Activated T-cell treated with anti-CD3 and anti-CD28 coated beads, Interleukin-2, amount 50 U/mL, for 48 hours (primary cell): ENCODE measurements at regions not wholly inside any gene's neighbourhood (a gene's known extent, or its start where the extent isn't known, plus 50 kb on each side); places are given as distances from the start of the nearest gene placed in this dataset.
"Not testable (repeated sequence)": the region's sequence is repeated elsewhere in the genome, so short reads cannot be mapped to it uniquely, and the experiment has no call there.

Source experiments
- DNase-seq, 2 experiments: peaks; one replicate each; pipeline ENCODE4 v3.0.0-alpha.2; 2020

DNA sequence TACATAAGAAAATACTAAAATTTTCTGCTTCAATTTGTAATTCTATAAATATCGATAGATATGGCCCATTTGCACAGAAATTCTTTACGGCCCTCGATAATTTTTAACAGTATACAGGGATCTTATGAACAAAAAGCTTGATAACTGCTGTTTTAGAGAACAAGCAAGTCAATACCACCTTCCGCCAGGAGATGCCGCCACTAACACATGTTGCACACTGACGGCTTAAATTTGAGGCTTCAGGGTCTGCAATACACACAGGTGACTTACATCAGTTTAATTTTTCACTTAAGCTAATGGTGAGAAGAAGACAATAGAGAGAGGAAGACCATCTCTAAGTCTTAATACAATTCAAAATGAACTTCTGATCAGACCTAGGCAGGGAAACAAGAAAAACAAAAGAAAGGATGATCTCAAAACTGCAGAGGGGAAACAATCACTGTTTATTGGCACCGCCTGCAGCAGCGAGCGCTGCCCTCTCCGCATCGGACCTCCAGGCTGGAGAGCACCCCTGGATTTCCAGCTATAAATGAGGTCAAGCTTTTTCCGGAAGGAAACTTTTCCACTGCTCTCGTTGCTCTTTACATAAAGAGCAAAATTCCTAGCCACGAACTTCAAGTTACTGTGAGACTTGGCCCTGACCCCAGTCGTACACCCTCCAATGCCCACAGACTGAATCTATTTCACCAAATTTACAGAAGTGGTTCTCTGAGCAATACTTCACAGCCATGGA, 53.9 kb downstream of the OTOR start:
- DNase-seq: peak; percentile 70 to 75

DNA sequence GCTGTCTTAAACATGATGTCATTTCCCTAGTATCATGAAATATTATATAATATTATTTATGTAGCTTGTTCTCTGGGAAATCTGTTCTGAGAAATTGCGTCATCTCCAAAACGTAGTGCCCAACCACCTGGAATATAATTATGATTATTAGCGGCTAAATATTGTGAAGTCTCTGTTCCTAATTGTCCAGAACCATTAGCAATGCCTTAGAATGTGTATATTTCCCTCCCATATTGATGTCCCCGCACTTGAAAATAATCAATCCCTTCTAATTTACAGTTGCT, 54.4 kb downstream of the OTOR start:
- no peak for DNase-seq

DNA sequence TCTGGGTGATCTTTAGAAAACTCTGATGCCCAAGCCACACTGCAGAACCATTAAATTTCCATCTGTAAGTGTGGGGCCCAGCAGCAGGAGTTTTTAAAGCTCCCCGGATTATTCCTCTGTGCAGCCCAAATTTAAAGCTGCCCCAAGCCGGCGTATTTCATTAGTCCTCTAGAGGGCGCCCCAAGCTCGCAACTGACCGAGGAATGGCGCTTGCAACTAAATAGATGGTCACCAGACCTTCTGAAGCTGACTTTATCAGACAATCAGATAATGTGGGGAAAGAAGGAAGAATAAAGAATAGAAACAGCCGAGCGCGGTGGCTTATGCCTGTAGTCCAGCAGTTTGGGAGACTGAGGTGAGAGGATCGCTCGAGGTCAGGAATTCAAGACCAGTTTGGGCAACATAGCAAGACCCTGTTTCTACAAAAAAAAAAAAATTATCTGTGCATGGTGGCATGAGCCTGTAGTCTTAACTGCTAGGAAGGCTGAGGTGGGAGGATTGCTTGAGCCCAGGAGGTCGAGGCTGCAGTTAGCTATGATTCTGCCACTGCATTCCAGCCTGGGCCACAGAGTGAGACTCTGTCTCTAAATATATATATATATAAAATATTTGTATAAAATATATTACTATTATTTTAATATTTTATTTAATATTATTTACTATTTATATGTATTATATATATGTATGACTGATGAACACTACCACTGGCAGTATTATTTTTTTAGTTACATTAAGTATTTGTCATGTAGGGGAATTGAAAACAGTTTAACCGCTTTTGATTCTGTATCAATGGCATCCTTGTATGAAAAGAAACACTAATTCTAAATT, 56.0 kb downstream of the OTOR start:
- peak; percentile 68 to 69 for DNase-seq

DNA sequence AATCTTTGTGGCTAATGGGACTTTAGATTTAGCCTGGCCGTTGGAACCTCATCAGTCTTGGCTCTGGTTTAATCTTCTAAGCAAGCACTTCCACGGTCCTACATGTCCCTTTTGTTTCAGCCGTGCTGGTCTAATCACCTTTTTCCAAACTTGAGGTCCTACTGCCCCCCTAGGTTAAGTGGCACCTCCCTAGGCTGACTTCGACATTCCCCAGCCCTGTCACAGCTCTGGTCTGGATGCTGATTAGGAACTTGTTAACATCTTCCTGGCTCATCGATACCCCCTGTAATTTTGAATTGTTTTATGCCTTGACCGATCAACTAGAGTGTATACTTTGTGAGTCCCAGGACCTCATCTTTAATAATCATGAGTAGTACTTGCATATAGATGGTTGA, 56.6 kb downstream of the OTOR start:
- no peak for DNase-seq

DNA sequence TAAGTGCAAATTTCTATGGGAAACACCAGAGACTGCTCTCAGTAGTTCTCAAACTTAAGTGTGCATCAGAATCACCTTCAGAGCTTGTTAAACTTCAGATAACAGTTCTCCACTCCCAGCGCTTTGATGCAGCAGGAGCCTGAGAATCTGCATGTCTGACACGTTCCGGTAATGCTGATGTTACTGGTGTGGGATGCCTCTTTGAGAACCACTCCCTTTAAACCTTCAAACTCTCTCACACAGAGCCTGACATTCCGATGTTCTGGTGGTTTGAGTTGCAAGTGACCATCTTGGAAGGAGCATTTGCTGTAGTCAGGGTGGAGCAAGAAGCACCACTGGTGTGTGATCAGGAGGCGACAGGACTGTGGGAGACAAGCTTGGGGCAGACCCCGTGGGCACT, 57.9 kb downstream of the OTOR start:
- DNase-seq: no peak

DNA sequence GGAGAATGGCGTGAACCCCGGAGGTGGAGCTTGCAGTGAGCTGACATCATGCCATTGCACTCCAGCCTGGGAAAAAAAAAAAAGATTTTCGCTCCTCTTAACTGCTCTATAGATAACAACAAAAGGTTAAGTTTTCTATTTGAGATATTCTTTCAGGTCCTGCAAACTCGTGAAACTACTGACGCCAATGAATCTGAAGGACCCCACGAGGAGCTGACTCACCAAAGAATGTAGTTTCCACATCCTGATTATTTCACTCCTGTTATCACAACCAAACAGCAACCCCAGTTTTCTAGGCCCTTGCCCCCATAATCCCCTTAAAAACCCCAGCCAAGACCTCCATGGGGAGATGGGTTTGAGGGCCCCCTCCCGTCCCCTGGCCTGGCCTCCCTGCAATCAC, 58.7 kb downstream of the OTOR start:
- DNase-seq: no peak

DNA sequence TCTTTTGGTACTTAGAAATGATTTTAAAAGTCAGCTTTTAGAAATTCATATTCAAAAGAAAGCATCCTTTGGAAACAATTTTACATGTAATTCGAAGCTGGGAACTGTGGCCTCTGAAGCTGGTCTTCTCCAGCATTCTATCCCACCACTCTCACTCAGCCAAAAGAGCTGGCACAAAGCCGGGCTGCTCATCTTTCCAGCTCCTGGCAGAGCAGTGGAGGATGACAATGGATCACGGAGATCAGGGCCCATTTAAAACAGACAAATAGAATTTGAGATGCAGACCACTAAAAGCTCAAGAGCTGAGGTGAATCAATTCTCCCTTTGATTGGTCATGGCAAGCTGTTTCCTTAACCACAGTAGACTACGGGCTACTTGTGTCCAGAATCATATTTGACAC, 60.6 kb downstream of the OTOR start:
- no peak for DNase-seq

DNA sequence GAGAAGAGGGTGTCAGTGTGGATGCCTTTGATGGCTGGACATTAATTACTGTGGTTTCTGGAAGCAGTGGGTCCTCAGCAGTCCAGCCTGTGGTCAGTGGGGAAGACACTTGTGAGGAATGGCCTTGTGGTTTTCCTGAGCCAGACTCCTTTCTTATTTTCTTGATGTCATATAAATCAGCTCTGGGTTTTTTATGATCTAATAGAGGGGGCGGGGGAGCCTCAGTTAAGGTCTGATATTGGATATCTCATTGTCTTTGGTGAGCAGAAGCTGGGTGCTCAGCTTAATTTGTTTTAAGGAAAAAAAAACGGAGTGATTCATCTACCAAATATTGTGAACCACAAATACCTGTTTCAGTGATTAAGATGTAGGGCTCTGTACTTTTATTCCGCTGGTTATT, 62.1 kb downstream of the OTOR start:
- no peak for DNase-seq

DNA sequence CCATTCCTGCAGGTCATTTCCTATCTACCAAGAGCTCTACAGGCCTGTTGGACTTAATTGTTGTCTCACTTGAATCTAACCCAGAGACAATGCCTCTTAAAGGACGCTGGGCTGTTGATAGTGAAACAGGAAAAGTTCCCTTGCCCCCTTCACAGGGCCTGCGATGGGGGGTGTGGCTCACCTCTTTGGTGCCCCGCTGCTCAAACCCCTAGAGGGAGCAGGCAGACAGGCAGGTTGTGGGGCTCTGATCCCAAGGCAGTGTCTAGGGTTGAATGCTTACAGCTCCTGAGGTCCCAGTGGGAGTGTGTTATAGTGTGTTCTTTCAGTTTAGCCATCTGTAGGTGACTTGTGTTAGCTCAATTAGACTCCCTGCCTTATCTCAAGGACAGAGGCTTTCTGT, 68.0 kb downstream of the OTOR start:
- DNase-seq: no peak

DNA sequence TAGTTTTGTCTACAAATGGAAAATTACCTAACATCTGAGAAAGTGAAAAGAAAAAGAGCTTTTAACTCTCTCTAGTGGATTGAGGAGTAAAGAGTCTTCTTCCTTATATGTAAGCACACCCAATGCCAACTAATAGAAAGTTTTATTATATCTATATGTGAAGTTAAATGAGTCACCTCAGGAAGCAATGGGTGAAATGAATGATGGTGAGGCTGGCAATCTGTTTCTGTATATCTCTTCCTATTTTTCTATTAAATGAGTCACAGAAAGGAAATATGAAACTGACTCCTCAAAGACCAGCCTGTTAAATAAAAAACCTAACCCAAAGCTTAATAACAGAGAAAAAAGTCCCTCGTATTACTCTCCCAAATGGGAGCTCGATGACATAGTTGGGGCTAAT, 71.3 kb downstream of the OTOR start:
- no peak for DNase-seq

DNA sequence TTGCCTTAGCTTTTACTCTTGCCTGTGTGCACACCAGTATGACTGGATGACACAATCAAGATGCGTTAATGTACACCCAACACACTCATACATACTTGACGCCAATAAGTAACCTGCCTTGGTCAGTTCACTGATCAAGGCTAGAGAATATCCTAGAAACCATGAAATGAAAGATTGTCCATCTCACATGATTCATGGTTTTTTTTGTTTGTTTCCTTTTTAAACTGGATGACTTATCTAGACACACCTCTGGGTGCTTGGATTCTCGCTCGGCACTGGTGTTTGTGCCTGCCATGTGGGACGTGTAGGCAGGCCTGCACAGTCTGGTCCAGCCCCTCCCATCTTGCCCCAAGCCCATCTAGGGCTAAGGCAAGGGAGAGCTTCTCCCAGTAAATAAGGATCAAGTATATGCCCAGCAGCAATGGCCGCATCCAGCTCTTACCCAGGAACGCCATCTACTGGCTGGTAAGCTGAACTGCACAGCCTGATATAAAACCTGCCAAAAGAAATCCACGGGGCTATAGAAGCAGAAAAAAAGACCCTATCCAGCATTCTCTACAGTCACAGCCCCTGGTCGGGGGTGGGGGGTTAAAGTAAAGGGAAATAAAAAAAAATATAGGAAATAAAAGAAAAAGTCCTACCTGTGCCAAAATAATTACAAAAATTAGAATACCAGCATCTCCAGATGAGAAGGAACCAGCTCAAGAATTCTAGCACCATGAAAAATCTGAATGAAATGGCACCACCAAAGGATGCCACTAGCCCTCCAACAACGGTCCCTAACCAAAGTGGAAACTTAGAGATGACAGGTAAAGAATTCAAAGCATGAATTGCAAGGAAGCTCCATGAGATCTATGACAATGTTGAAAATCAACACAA, 73.3 kb downstream of the OTOR start:
- peak; percentile 19 to 32 for DNase-seq

DNA sequence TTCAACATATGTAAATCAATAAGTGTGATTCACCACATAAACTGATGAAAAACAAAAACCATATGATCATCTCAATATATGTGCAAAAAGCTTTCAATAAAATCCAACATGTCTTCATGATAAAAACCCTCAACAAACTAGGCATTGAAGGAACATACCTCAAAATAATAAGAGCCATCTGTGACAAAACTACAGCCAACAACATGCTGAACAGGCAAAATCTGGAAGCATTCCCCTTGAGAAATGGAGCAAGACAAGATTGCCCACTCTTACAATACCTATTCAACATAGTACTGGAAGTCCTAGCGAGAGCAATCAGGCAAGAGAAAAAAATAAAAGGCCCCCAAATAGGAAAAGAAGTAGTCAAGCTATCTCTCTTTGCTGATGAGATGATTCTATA, 76.5 kb downstream of the OTOR start:
- no peak for DNase-seq

DNA sequence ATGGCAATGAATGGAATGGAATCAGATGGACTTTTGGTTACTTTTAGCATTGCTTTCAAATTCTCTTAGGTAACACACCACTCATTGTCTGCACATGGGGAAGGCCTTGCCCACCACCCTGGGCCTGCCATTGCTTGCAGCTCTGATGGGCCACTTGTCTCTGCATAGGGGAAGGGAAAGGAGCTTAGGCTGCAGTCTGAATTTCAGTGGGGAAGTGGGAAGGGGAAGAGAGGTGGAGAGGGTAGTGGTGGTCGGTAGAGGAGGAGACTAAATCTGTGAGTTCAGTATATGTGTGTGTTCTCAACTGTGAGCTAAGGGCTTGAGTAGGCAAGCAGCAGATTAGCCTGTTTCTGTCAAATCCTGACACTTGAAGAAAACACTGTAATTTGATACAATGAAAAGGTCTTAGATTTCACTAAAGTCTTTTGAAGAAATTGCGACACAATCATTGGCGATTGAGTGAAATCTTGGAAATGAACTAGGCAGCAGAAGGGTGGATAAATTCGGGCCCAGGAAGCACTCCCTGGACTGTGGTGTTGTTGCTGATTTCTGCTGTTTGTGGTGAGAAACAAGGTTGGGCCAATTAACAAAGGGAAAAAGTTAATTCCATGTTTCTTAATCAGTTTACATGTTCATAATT, 80.6 kb downstream of the OTOR start:
- DNase-seq: no peak

DNA sequence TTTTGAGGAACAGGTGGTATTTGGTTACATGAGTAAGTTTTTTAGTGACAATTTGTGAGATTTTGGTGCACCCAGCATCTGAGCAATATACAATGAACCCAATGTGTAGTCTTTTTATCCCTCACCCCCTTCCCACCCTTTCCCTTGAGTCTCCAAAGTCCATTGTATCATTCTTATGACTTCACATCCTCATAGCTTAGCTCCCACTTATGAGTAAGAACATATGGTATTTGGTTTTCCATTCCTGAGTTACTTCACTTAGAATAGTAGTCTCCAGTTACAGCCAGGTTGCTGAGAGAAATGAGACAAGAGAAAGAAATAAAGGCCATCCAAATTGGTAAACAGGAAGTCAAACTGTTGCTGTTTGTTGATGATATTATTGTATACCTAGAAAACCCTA, 87.5 kb downstream of the OTOR start:
- DNase-seq: not testable (repeated sequence)

DNA sequence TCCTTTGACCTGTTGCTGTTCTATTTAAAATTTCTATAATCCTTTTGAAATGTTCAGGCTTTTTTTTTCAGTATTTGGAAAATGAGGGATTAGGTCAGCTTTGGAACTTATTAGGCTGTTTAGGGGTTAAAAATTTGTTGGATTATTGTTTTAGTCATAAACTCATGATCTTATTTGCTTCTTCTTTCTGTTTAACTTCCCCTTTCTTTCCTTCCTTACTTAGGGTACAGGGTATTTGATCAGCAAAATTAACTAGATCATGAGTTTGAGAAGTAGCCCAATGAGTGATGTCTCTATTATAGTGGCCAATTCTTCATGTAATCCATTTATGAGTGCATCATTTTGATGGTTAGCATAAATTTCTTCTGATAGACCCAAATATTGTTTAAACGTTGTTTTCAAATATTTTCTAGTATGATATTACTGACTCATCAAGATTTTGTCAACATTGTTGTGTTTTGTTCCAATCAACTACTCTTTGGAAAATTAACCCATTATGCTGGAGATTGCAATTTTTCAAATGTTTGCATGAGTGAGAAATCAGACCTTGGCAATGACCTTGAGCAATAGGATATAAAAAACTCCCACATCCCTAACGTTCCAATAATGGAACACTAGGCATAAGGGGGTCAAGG, 94.4 kb downstream of the OTOR start:
- no peak for DNase-seq

DNA sequence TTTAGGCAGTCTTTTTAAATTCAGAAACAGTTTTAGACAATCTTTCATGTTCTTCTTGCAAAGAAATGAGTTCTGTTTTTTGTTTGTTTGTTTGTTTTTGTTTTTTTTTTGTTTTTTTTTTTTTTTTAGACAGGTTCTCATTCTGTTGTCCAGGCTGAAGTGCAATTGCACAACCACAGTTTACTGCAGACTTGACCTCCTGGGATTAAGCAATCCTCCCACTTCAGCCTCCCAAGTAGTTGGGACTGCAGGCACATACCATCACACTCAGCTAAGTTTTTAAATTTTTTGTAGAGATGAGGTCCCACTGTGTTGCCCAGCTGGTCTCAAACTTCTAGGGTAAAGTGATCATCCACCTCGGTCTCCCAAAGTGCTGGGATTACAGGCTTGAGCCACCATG, 96.2 kb downstream of the OTOR start:
- no peak for DNase-seq

DNA sequence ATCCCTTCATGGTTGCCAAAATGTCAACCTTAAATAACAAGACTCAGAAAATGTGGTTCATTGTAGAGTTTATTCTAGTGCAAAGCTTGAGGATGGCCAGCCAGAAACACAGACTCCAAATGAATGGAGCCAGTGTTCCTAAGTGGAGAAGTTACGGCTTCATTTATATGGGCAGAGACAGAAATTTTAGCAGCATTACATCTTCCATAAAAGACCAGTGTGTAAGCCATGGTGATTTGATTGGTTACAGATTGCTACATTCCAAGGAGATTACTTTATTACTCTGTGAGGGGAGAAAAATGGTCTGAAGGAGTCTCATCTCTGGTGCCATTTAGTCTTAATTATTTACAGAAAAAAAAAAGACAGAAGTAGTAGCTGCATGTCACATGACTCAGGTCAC, 97.8 kb downstream of the OTOR start:
- no peak for DNase-seq

DNA sequence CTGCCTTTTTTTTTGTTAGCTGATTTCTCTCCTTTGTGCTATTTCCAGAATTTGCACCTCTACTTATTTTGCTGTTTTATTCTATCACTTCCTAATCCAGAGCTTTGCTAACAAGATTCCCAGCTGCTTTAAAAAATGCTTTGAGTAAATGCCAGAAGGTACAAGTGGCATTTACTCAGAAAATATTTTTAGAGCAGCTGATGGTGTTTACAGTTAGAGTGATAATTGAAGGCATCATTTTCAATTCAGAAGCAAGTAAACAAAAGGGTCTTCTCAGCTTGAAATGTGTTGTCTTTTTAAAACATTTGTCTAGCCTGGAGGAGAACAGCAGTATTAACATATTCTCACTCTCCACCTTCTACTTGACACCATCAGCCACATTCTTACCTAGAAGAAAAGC, 99.9 kb downstream of the OTOR start:
- no peak for DNase-seq

DNA sequence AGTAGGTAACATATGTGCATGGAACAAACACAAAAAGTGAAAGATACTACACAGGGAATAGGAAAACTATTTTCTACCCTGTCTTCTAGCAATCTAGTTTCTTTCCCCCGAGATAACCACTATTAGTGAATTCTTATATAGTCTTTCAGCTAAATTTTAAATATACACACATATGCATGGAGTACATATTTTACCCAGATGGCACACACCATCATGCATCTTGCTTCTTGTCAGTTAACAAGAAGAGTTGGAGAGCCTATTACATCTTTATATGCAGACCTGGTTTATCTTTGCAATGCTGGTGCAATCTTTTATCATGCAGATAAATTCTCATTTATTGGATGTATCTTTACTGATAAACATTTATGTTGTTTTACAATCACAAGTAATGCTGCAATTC, 100.4 kb downstream of the OTOR start:
- DNase-seq: no peak

DNA sequence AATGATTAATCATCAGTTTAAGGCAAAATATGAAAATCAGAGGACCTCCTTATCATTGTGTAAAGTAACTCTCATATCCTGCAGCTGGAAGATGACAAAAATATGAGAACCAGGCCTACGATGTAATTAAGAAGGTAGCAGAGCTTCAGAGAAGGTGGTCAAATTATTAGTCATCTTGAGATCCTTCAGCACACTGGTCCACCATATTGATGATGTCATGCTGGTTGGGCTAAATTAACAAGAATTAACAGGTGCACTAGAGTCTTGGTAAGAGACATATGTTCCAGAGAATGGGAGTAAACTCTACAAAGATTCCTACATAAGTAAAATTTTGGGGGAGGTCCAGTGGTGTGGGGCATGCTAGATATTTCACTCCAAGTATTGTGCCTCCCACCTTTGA, 112.8 kb downstream of the OTOR start:
- DNase-seq: no peak

DNA sequence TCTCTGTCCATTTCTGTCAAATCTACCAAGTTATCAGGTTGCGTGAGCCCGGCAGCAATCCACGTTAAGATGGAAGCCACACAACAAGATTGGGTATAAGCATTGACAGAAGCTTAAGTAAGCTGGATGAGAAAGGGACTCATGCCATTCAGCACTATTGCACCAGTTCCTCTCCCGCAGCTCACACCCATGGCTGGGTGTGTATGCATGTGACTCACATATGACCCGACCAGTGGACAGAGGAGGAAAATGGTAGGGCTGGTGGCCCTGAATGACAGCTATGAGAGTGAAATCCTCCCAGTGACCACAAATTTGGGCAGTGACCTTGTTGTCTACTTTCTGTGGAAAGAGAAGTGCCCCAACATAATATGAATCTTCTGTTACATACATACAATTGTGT, 113.5 kb downstream of the OTOR start:
- no peak for DNase-seq

DNA sequence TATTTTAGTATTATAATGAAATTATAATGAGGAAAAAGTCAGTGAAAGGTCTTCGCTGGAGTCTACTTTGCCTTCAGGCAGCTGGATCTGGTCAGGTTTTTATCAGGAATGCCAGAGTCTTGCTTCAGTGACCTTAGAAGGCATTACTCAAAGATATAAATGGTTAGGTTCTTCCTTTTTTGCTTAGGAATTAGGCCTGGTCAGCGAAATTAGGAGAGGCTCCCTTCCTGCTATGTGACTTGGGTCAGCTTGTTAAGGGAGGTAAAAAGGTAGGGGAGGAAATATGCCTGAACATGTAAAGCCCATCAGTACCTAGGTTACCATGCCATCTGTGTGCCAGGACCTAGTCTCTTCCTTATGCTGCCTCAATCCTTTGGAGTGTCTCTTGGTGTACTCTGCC, 115.1 kb downstream of the OTOR start:
- DNase-seq: no peak

DNA sequence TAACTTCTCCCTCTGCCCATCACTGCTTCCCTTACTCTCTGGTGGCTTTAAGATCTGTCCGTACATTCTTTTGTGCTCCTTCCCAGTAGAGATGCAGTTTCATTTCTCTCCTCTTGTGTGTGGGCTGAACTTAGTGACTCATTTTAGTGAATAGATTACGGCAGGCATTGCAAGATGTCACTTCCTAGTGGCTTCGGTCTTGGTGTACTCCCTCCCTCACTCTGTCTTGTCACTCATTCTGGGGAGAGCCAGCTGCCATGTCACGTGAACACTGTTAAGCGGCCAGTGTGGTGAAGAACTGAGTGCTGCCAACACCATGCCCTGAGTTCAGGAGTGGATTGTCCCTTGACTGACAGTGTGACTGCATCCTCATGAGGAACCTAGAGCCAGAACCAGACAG, 115.9 kb downstream of the OTOR start:
- DNase-seq: no peak
